Panc1 (cell line): ENCODE measurements at regions not wholly inside any gene's neighbourhood (a gene's known extent, or its start where the extent isn't known, plus 50 kb on each side); places are given as distances from the start of the nearest gene placed in this dataset.

Experiments used
- ATAC-seq: fragments of 200-7000 bp; cut with Tn5 transposase; 2 replicates; pipeline ENCODE4 v1.9.1; 2020; ENCODE audit warnings: mild to moderate bottlenecking, moderate library complexity
- BruUV-seq: library from RNA; stranded (reverse); fragments of 400-500 nt; replicated peaks from 2 replicates; lab custom pipeline; 2021; lab: Mats Ljungman, UMichigan
- CTCF ChIA-PET: fragments of 300-600 bp; sonication (Branson Sonifier 250); formaldehyde crosslinking; loops from one replicate; lab custom pipeline; 2022; ENCODE audit warnings: antibody characterized with exemption; lab: Charles Lee
- POLR2A ChIA-PET: fragments of 300-600 bp; sonication (Branson Sonifier 250); formaldehyde crosslinking; loops from one replicate; lab custom pipeline; 2022; ENCODE audit warnings: antibody characterized with exemption; lab: Charles Lee
- DNase-seq: peaks from one replicate; pipeline ENCODE4 v3.0.0-alpha.2; 2010; ENCODE audit warnings: low read depth, low spot score
- H3K27ac ChIP-seq: 2 replicates; pipeline ENCODE4 v1.5.1; 2011; ENCODE audit warnings: mild to moderate bottlenecking, low read length, inconsistent platforms
- H3K27me3 ChIP-seq: fragments of 200-500 bp; sonication (Bioruptor generic); 2 replicates; pipeline ENCODE4 v1.6.0; 2014; ENCODE audit warnings: low read length, inconsistent platforms; ENCODE audit not compliant: control insufficient read depth, insufficient read depth
- H3K36me3 ChIP-seq: fragments of 200-500 bp; sonication (Bioruptor generic); 2 replicates; pipeline ENCODE4 v1.5.1; 2014; ENCODE audit warnings: inconsistent platforms, mild to moderate bottlenecking, low read length, moderate library complexity; ENCODE audit not compliant: control insufficient read depth, insufficient read depth
- H3K4me1 ChIP-seq: 2 replicates; pipeline ENCODE4 v1.5.1; 2011; ENCODE audit warnings: inconsistent platforms, mild to moderate bottlenecking, low read length, moderate library complexity; ENCODE audit not compliant: control insufficient read depth, insufficient read depth
- H3K4me3 ChIP-seq, 2 experiments: 2 replicates each; pipeline ENCODE4 v1.5.1; 2011 to 2012; ENCODE audit warnings: low read depth in 2 of 2, low read length in 2 of 2, mild to moderate bottlenecking in 2 of 2, inconsistent platforms in 1 of 2, moderate library complexity in 1 of 2
- H3K9me3 ChIP-seq: fragments of 200-500 bp; sonication (Bioruptor generic); 2 replicates; pipeline ENCODE4 v1.5.1; 2014; ENCODE audit warnings: low read depth, mild to moderate bottlenecking, inconsistent platforms, low read length, moderate library complexity; ENCODE audit not compliant: control insufficient read depth, insufficient read depth
- CTCF ChIP-seq: fragments of 450-650 bp; IDR thresholded peaks from 2 replicates; pipeline ENCODE4 v1.5.1; 2017; ENCODE audit warnings: mild to moderate bottlenecking
- POLR2AphosphoS5 ChIP-seq: IDR thresholded peaks from 2 replicates; pipeline ENCODE4 v1.6.1; 2012; ENCODE audit warnings: mild to moderate bottlenecking, low read depth, low read length, moderate library complexity
- REST ChIP-seq, 2 experiments: IDR thresholded peaks; 2 replicates each; pipeline ENCODE4 v1.6.1; 2011 to 2012; ENCODE audit warnings: low read depth in 2 of 2, control low read depth in 1 of 2, low read length in 1 of 2, mild to moderate bottlenecking in 1 of 2, moderate library complexity in 1 of 2; ENCODE audit not compliant: insufficient read depth in 1 of 2
- SIN3A ChIP-seq: IDR thresholded peaks from 2 replicates; pipeline ENCODE4 v1.6.1; 2012; ENCODE audit warnings: low read depth, mild to moderate bottlenecking, low read length, moderate library complexity, borderline replicate concordance; ENCODE audit not compliant: insufficient read depth
- TCF7L2 ChIP-seq: IDR thresholded peaks from 2 replicates; pipeline ENCODE4 v1.6.1; 2011; ENCODE audit warnings: mild to moderate bottlenecking, low read depth, low read length, inconsistent platforms
- in situ Hi-C: cut with HindIII; loops from 2 replicates; pipeline ENCODE4 v1.10.0; 2016; ENCODE audit warnings: low sequenced_read_pairs, low pct_unique_long_range_greater_than_20kb
- intact Hi-C: fragments of 100-400 bp; cut with micrococcal nuclease; formaldehyde crosslinking; loops from one replicate; pipeline ENCODE4 v1.10.0; 2022; ENCODE audit not compliant: unreplicated experiment

GRCh38 chr1:219665089-219665488 lies 52.2 kb upstream of the ZC3H11B start:
- no peak for DNase-seq
- no TSS peak for BruUV-seq
- H3K27ac ChIP-seq, result no peak overlapping the region
- H3K4me3 ChIP-seq, result no peak overlapping the region
- no peaks in the 10 kb centered on the region for H3K4me1 ChIP-seq
- no peaks in the 10 kb centered on the region; the same call in 1 of the 2 replicates for H3K27me3 ChIP-seq
- intact Hi-C loops (loop anchor here (10.0 kb wide), 1 partner anchor 1180 kb away; no protein-coding TSS in a partner anchor), in situ Hi-C loops (no loop called here)
- H3K9me3 ChIP-seq, result no peaks in the 10 kb centered on the region
- TF ChIP-seq CTCF (no peak), SIN3A (no peak), TCF7L2 (no peak), REST (IDR thresholded peaks at IDR 0.05; ENCODE audit: insufficient read depth in 1 of 2, low read depth in 2 of 2, low read length in 1 of 2) (no peak), POLR2AphosphoS5 (no peak)
- H3K36me3 ChIP-seq, result no peaks in the 10 kb centered on the region
- CTCF ChIA-PET, result no interaction called here
- POLR2A ChIA-PET, result no interaction called here
- ATAC-seq, result no peak

GRCh38 chr1:219664310-219665029 lies 51.6 kb upstream of the ZC3H11B start:
- DNase-seq, result no peak
- no peaks in the 10 kb centered on the region; the same call in 1 of the 2 replicates for H3K27me3 ChIP-seq
- H3K36me3 ChIP-seq, result no peaks in the 10 kb centered on the region
- in situ Hi-C loops (no loop called here), intact Hi-C loops (loop anchor here (5.0 to 10.0 kb wide), 3 partner anchors 148 to 1337 kb away; no protein-coding TSS in a partner anchor)
- H3K27ac ChIP-seq, result no peak overlapping the region
- ChIA-PET CTCF (no interaction called here), POLR2A (no interaction called here)
- no TSS peak for BruUV-seq
- no peaks in the 10 kb centered on the region for H3K9me3 ChIP-seq
- no peak overlapping the region for H3K4me3 ChIP-seq
- no peak for TF ChIP-seq TCF7L2
- TF ChIP-seq REST (IDR thresholded peaks at IDR 0.05; ENCODE audit: insufficient read depth in 1 of 2, low read depth in 2 of 2, low read length in 1 of 2), result no peak
- TF ChIP-seq SIN3A, result no peak
- no peak for TF ChIP-seq CTCF
- no peak for TF ChIP-seq POLR2AphosphoS5
- no peaks in the 10 kb centered on the region for H3K4me1 ChIP-seq
- no peak for ATAC-seq
